Neural cell (in vitro differentiated cells): ENCODE measurements at regions not wholly inside any gene's neighbourhood (a gene's known extent, or its start where the extent isn't known, plus 50 kb on each side); places are given as distances from the start of the nearest gene placed in this dataset.

ENCODE experiments used
- EP300 ChIP-seq: fragments of 450-650 bp; conservative IDR thresholded peaks from 2 replicates; pipeline ENCODE4 v1.6.1; 2014; ENCODE audit warnings: antibody characterized with exemption, mild to moderate bottlenecking, moderate library complexity; ENCODE audit not compliant: poor library complexity, severe bottlenecking
- EZH2 ChIP-seq: fragments of 200-600, 300-800 bp; shearing (Covaris generic), sonication (generic); IDR thresholded peaks from 2 replicates; pipeline ENCODE4 v1.6.1; 2014; ENCODE audit warnings: antibody characterized with exemption, low read length, borderline replicate concordance, mild to moderate bottlenecking; ENCODE audit not compliant: insufficient read depth, poor library complexity, severe bottlenecking
- MXI1 ChIP-seq: fragments of 450-650 bp; conservative IDR thresholded peaks from 2 replicates; pipeline ENCODE4 v1.6.1; 2014; ENCODE audit warnings: antibody characterized with exemption, mild to moderate bottlenecking; ENCODE audit not compliant: poor library complexity, severe bottlenecking
- POLR2AphosphoS5 ChIP-seq: IDR thresholded peaks from 2 replicates; pipeline ENCODE4 v1.6.1; 2012
- RAD21 ChIP-seq: fragments of 450-650 bp; conservative IDR thresholded peaks from 2 replicates; pipeline ENCODE4 v1.6.1; 2014; ENCODE audit warnings: antibody characterized with exemption, mild to moderate bottlenecking, moderate library complexity
- SMC3 ChIP-seq: fragments of 450-650 bp; conservative IDR thresholded peaks from 2 replicates; pipeline ENCODE4 v1.6.1; 2014; ENCODE audit warnings: antibody characterized with exemption, mild to moderate bottlenecking, moderate library complexity; ENCODE audit not compliant: poor library complexity
- TAF1 ChIP-seq: IDR thresholded peaks from 2 replicates; pipeline ENCODE4 v1.6.1; 2012; ENCODE audit warnings: low read depth
- TF ChIP-seq, protein P1 (sequence below): fragments of 450-650 bp; IDR thresholded peaks from 2 replicates; pipeline ENCODE4 v1.5.1; 2014; ENCODE audit warnings: antibody characterized with exemption, mild to moderate bottlenecking, moderate library complexity; ENCODE audit not compliant: poor library complexity, severe bottlenecking
- TF ChIP-seq, protein P2 (sequence below): IDR thresholded peaks from 2 replicates; pipeline ENCODE4 v1.6.1; 2012; ENCODE audit warnings: borderline replicate concordance

DNA sequence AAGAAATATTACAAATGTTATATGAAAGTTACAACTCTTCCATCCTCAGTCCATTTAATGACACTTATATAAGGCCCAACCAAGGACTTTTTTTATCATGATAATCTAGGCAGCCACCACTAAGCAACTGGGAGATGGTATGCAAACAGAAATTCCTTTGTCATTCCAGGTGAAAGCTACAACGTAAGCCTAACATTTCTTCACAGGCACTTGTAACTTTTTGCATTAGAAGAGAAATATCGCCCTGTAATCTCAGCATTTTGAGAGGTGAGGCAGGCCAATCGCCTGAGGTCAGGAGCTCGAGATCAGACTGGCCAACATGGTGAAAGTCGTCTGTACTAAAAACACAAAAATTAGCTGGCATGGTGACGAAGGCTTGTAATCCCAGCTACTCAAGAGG lies 581.2 kb upstream of the SLC8A1 start:
- TF ChIP-seq, protein P1, sequence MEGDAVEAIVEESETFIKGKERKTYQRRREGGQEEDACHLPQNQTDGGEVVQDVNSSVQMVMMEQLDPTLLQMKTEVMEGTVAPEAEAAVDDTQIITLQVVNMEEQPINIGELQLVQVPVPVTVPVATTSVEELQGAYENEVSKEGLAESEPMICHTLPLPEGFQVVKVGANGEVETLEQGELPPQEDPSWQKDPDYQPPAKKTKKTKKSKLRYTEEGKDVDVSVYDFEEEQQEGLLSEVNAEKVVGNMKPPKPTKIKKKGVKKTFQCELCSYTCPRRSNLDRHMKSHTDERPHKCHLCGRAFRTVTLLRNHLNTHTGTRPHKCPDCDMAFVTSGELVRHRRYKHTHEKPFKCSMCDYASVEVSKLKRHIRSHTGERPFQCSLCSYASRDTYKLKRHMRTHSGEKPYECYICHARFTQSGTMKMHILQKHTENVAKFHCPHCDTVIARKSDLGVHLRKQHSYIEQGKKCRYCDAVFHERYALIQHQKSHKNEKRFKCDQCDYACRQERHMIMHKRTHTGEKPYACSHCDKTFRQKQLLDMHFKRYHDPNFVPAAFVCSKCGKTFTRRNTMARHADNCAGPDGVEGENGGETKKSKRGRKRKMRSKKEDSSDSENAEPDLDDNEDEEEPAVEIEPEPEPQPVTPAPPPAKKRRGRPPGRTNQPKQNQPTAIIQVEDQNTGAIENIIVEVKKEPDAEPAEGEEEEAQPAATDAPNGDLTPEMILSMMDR = no peak
- TF ChIP-seq, protein P2, sequence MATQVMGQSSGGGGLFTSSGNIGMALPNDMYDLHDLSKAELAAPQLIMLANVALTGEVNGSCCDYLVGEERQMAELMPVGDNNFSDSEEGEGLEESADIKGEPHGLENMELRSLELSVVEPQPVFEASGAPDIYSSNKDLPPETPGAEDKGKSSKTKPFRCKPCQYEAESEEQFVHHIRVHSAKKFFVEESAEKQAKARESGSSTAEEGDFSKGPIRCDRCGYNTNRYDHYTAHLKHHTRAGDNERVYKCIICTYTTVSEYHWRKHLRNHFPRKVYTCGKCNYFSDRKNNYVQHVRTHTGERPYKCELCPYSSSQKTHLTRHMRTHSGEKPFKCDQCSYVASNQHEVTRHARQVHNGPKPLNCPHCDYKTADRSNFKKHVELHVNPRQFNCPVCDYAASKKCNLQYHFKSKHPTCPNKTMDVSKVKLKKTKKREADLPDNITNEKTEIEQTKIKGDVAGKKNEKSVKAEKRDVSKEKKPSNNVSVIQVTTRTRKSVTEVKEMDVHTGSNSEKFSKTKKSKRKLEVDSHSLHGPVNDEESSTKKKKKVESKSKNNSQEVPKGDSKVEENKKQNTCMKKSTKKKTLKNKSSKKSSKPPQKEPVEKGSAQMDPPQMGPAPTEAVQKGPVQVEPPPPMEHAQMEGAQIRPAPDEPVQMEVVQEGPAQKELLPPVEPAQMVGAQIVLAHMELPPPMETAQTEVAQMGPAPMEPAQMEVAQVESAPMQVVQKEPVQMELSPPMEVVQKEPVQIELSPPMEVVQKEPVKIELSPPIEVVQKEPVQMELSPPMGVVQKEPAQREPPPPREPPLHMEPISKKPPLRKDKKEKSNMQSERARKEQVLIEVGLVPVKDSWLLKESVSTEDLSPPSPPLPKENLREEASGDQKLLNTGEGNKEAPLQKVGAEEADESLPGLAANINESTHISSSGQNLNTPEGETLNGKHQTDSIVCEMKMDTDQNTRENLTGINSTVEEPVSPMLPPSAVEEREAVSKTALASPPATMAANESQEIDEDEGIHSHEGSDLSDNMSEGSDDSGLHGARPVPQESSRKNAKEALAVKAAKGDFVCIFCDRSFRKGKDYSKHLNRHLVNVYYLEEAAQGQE = no peak
- TF ChIP-seq EZH2 (no peak), EP300 (no peak), TAF1 (no peak), RAD21 (no peak), SMC3 (no peak), POLR2AphosphoS5 (no peak), MXI1 (no peak)
